Keratinocyte (primary cell): ENCODE measurements at regions not wholly inside any gene's neighbourhood (a gene's known extent, or its start where the extent isn't known, plus 50 kb on each side); places are given as distances from the start of the nearest gene placed in this dataset.
"Not testable (repeated sequence)": the region's sequence is repeated elsewhere in the genome, so short reads cannot be mapped to it uniquely, and the experiment has no call there.

Experiments
- DNase-seq: peaks from one replicate; pipeline ENCODE4 v3.0.0-alpha.2; 2011; ENCODE audit warnings: low read depth, missing footprints, low spot score
- FAIRE-seq: peaks from 2 replicates; lab custom pipeline; 2011; peaks lifted over from hg19 to GRCh38; lab: Jason Lieb, UNC
- H2AFZ ChIP-seq: 2 replicates; pipeline ENCODE4 v1.6.0; 2012; ENCODE audit warnings: low read length, control low read depth, inconsistent platforms; ENCODE audit not compliant: control insufficient read depth
- H3K27ac ChIP-seq: 2 replicates; pipeline ENCODE4 v1.5.1; 2011; ENCODE audit warnings: low read length; ENCODE audit not compliant: control insufficient read depth, insufficient read depth
- H3K27me3 ChIP-seq: 3 replicates; pipeline ENCODE4 v1.6.0; 2011; ENCODE audit warnings: low read length; ENCODE audit not compliant: control insufficient read depth, insufficient read depth; ENCODE audit errors: extremely low read depth
- H3K36me3 ChIP-seq, 2 experiments: 2 replicates in 1 of 2; 3 replicates in 1 of 2; pipeline ENCODE4 v1.5.1; 2011; ENCODE audit warnings: low read length in 2 of 2, mild to moderate bottlenecking in 1 of 2; ENCODE audit not compliant: control insufficient read depth in 2 of 2, insufficient read depth in 2 of 2; ENCODE audit errors: extremely low read depth in 1 of 2
- H3K4me1 ChIP-seq: 3 replicates; pipeline ENCODE4 v1.5.1; 2011; ENCODE audit warnings: low read length; ENCODE audit not compliant: control insufficient read depth, insufficient read depth; ENCODE audit errors: extremely low read depth
- H3K4me2 ChIP-seq: 3 replicates; pipeline ENCODE4 v1.6.0; 2011; ENCODE audit warnings: low read depth, low read length; ENCODE audit not compliant: control insufficient read depth, insufficient read depth; ENCODE audit errors: extremely low read depth
- H3K4me3 ChIP-seq, 3 experiments: fragments of 200-600 bp in 1 of 3; sonication (generic) in 1 of 3; 2 replicates in 2 of 3; 3 replicates in 1 of 3; pipeline ENCODE4 v1.5.1; 2011 to 2016; ENCODE audit warnings: low read length in 3 of 3, mild to moderate bottlenecking in 3 of 3, control low read depth in 2 of 3, inconsistent platforms in 1 of 3, low read depth in 1 of 3, mixed read lengths in 1 of 3, mixed run types in 1 of 3, moderate library complexity in 1 of 3; ENCODE audit not compliant: control insufficient read depth in 2 of 3, insufficient read depth in 2 of 3; ENCODE audit errors: extremely low read depth in 1 of 3
- H3K79me2 ChIP-seq: 2 replicates; pipeline ENCODE4 v1.6.0; 2012; ENCODE audit warnings: low read length; ENCODE audit not compliant: control insufficient read depth, insufficient read depth
- H3K9ac ChIP-seq: 3 replicates; pipeline ENCODE4 v1.6.0; 2011; ENCODE audit warnings: low read length; ENCODE audit not compliant: control insufficient read depth, insufficient read depth; ENCODE audit errors: extremely low read depth
- H3K9me1 ChIP-seq: 3 replicates; pipeline ENCODE4 v1.6.0; 2011; ENCODE audit warnings: low read length; ENCODE audit not compliant: control insufficient read depth, insufficient read depth; ENCODE audit errors: extremely low read depth
- H3K9me3 ChIP-seq: 2 replicates; pipeline ENCODE4 v1.5.1; 2012; ENCODE audit warnings: low read depth, low read length; ENCODE audit not compliant: control insufficient read depth
- H4K20me1 ChIP-seq: 3 replicates; pipeline ENCODE4 v1.6.0; 2011; ENCODE audit warnings: low read length; ENCODE audit not compliant: control insufficient read depth, insufficient read depth; ENCODE audit errors: extremely low read depth
- EZH2 ChIP-seq: IDR thresholded peaks from one replicate; pipeline ENCODE4 v1.6.1; 2012; ENCODE audit warnings: inconsistent platforms, mild to moderate bottlenecking, low read length, moderate library complexity
- dilution Hi-C: fragments of 300-500 bp; cut with MboI; formaldehyde crosslinking; loops from one replicate; pipeline ENCODE4 v1.7.0; 2020; ENCODE audit warnings: low sequenced_read_pairs; ENCODE audit not compliant: extremely low pct_ligation_motif_present
- TF ChIP-seq, protein P1 (sequence below), 3 experiments: IDR thresholded peaks in 1 of 3; conservative IDR thresholded peaks in 1 of 3; optimal IDR thresholded peaks in 1 of 3; 2 replicates in 2 of 3; 3 replicates in 1 of 3; pipeline versions ENCODE3 to v1.5.1; 2011; ENCODE audit warnings: low read length in 3 of 3, mild to moderate bottlenecking in 3 of 3, moderate library complexity in 2 of 3, control low read depth in 1 of 3, inconsistent platforms in 1 of 3; ENCODE audit not compliant: insufficient read depth in 2 of 3; ENCODE audit errors: extremely low read depth in 1 of 3

DNA sequence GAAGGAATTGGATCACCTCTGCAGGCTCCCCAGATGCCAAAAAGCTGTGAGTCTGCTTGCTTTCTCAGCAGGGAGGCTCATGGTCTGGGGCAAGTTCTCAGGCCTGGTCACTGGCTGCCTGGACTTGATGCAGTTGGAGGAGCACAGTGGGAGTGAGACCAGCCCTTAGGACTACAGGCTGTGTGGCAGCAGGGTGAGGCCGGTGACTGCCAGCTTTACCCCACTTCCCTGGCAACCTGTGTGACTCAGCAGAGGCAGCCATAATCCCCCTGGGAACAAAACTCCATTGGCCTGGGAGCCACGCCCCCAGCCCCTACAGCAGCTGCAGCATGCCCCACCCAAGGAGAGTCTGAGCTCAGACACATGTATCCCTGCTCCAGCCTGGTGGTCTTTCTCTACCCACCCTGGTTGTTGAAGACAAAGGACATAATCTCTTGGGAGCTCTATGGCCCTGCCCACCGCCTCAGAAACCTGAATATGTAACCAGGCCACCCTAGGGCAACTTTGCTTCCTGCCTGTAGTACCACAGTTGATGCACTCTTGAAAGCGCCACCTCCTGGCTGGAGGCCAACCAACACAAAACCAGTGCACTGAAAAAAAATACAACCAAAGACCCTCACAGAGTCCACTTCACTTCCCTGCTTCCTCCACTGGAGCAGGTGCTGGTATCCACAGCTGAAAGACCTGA lies 106.8 kb upstream of the SPATS2L start:
- no peaks in the 10 kb centered on the region for H4K20me1 ChIP-seq
- H2AFZ ChIP-seq, result no peak overlapping the region
- H3K4me1 ChIP-seq, result no peaks in the 10 kb centered on the region
- dilution Hi-C loops, result no loop called here
- no peaks in the 10 kb centered on the region for H3K9me1 ChIP-seq
- H3K9ac ChIP-seq, result no peak overlapping the region
- no peak overlapping the region for H3K4me2 ChIP-seq
- no peak overlapping the region for H3K4me3 ChIP-seq
- TF ChIP-seq, protein P1, sequence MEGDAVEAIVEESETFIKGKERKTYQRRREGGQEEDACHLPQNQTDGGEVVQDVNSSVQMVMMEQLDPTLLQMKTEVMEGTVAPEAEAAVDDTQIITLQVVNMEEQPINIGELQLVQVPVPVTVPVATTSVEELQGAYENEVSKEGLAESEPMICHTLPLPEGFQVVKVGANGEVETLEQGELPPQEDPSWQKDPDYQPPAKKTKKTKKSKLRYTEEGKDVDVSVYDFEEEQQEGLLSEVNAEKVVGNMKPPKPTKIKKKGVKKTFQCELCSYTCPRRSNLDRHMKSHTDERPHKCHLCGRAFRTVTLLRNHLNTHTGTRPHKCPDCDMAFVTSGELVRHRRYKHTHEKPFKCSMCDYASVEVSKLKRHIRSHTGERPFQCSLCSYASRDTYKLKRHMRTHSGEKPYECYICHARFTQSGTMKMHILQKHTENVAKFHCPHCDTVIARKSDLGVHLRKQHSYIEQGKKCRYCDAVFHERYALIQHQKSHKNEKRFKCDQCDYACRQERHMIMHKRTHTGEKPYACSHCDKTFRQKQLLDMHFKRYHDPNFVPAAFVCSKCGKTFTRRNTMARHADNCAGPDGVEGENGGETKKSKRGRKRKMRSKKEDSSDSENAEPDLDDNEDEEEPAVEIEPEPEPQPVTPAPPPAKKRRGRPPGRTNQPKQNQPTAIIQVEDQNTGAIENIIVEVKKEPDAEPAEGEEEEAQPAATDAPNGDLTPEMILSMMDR (optimal IDR thresholded peaks at IDR 0.05 in 1 of 3, IDR thresholded peaks at IDR 0.05 in 1 of 3, conservative IDR thresholded peaks at IDR 0.05 in 1 of 3; ENCODE audit: extremely low read depth in 1 of 3, insufficient read depth in 2 of 3, low read length in 3 of 3), result no peak
- TF ChIP-seq EZH2, result no peak
- no peak overlapping the region for H3K27ac ChIP-seq
- no peaks in the 10 kb centered on the region for H3K9me3 ChIP-seq
- DNase-seq, result no peak
- FAIRE-seq, result no peak
- H3K27me3 ChIP-seq, result no peaks in the 10 kb centered on the region
- H3K79me2 ChIP-seq, result no peaks in the 10 kb centered on the region
- no peaks in the 10 kb centered on the region for H3K36me3 ChIP-seq

DNA sequence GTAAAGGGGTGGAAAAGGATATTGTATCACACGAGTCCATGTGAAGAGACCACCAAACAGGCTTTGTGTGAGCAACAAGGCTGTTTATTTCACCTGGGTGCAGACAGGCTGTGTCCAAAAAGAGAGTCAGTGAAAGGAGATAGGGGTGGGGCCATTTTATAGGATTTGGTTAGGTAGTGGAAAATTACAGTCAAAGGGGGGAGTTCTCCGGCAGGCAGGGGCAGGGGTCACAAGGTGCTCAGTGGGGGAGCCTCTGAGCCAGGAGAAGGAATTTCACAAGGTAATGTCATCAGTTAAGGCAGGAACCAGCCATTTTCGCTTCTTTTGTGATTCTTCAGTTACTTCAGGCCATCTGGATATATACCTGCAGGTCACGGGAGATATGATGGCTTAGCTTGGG lies 104.7 kb upstream of the SPATS2L start:
- H4K20me1 ChIP-seq, H3K9ac ChIP-seq, DNase-seq, FAIRE-seq, H3K27ac ChIP-seq, H3K4me3 ChIP-seq, H3K4me1 ChIP-seq, H3K4me2 ChIP-seq, dilution Hi-C loops, H3K9me1 ChIP-seq, H3K36me3 ChIP-seq, H2AFZ ChIP-seq, H3K27me3 ChIP-seq, H3K79me2 ChIP-seq, H3K9me3 ChIP-seq: not testable (repeated sequence)

DNA sequence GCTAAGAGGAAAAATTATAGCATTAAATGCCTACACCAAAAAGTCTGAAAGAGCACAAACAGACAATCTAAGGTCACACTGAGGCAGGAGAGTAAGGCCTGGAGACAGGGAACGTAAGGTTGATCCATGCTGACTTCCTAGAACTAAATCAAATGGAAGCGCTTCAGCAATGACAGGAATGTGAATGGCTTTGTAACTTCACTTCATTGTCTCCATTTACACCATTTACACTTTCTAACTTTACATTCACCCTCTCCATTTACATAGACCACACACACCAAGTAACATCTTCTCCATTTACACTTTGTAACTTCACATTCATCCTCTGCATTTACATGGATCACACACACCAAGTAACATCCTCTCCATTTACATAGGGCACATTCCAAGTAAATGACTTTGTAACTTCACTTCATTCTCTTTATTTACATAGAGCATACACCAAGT lies 103.1 kb upstream of the SPATS2L start:
- Histone ChIP-seq H3K4me2 (no peak overlapping the region), H3K9me3 (no peaks in the 10 kb centered on the region), H3K27me3 (no peaks in the 10 kb centered on the region), H3K4me3 (no peak overlapping the region), H2AFZ (no peak overlapping the region), H3K9me1 (no peaks in the 10 kb centered on the region), H3K9ac (no peak overlapping the region), H3K36me3 (no peaks in the 10 kb centered on the region), H3K79me2 (no peaks in the 10 kb centered on the region), H3K27ac (no peak overlapping the region), H3K4me1 (no peaks in the 10 kb centered on the region), H4K20me1 (no peaks in the 10 kb centered on the region)
- DNase-seq, result no peak
- no peak for FAIRE-seq
- dilution Hi-C loops, result no loop called here
- no peak for TF ChIP-seq EZH2
- TF ChIP-seq, protein P1 (optimal IDR thresholded peaks at IDR 0.05 in 1 of 3, IDR thresholded peaks at IDR 0.05 in 1 of 3, conservative IDR thresholded peaks at IDR 0.05 in 1 of 3; ENCODE audit: extremely low read depth in 1 of 3, insufficient read depth in 2 of 3, low read length in 3 of 3), result no peak
